IMR-90 (cell line): ENCODE measurements at regions not wholly inside any gene's neighbourhood (a gene's known extent, or its start where the extent isn't known, plus 50 kb on each side); places are given as distances from the start of the nearest gene placed in this dataset.

Source experiments
- ATAC-seq: fragments of 200-7000 bp; cut with Tn5 transposase; 2 replicates; pipeline ENCODE4 v1.9.1; 2020; ENCODE audit warnings: low read depth, mild to moderate bottlenecking, moderate library complexity
- BruUV-seq: library from RNA; stranded (reverse); fragments of 400-500 nt; replicated peaks from 2 replicates; lab custom pipeline; 2021; lab: Mats Ljungman, UMichigan
- CTCF ChIA-PET: fragments of 300-600 bp; formaldehyde crosslinking; extraction: SDS; loops from one replicate; lab custom pipeline; 2021; ENCODE audit warnings: antibody characterized with exemption; lab: Yijun Ruan, JAX
- POLR2A ChIA-PET: fragments of 300-600 bp; sonication (Branson Sonifier 250); formaldehyde crosslinking; loops from one replicate; lab custom pipeline; 2022; ENCODE audit warnings: antibody characterized with exemption; ENCODE audit not compliant: unreplicated experiment; lab: Charles Lee
- DNase-seq: peaks from one replicate; pipeline ENCODE4 v3.0.0; 2013
- H2AFZ ChIP-seq: replicated peaks from 2 replicates; pipeline ENCODE3; 2013; ENCODE audit warnings: low read length, mild to moderate bottlenecking; ENCODE audit not compliant: poor library complexity
- H2AK5ac ChIP-seq: 2 replicates; pipeline ENCODE4 v1.6.1; 2013; ENCODE audit warnings: low read depth, low read length, inconsistent platforms
- H2AK9ac ChIP-seq: replicated peaks from 2 replicates; pipeline ENCODE3; 2013; ENCODE audit warnings: mild to moderate bottlenecking, low read depth, low read length, moderate library complexity; ENCODE audit not compliant: poor library complexity
- H2BK120ac ChIP-seq: 2 replicates; pipeline ENCODE4 v1.6.1; 2013; ENCODE audit warnings: low read depth, low read length, inconsistent platforms
- H2BK15ac ChIP-seq: 3 replicates; pipeline ENCODE4 v1.6.1; 2013; ENCODE audit warnings: low read depth, low read length, inconsistent platforms
- H2BK20ac ChIP-seq: 2 replicates; pipeline ENCODE4 v1.6.1; 2013; ENCODE audit warnings: low read depth, mild to moderate bottlenecking, inconsistent platforms, low read length, moderate library complexity
- H2BK5ac ChIP-seq: 2 replicates; pipeline ENCODE4 v1.6.1; 2013; ENCODE audit warnings: mild to moderate bottlenecking, low read depth, low read length, inconsistent platforms; ENCODE audit not compliant: poor library complexity, severe bottlenecking
- H3K14ac ChIP-seq: replicated peaks from 2 replicates; pipeline ENCODE4 v1.6.1; 2013; ENCODE audit warnings: low read depth, low read length, inconsistent platforms
- H3K18ac ChIP-seq: 2 replicates; pipeline ENCODE4 v1.6.1; 2013; ENCODE audit warnings: low read depth, low read length, control low read depth
- H3K23ac ChIP-seq: 2 replicates; pipeline ENCODE4 v1.6.1; 2013; ENCODE audit warnings: low read depth, low read length, inconsistent platforms
- H3K27ac ChIP-seq: 2 replicates; pipeline ENCODE4 v1.5.1; 2013; ENCODE audit warnings: mild to moderate bottlenecking, control low read depth, low read length; ENCODE audit not compliant: insufficient read depth
- H3K27me3 ChIP-seq: 2 replicates; pipeline ENCODE4 v1.6.1; 2013; ENCODE audit warnings: low read length; ENCODE audit not compliant: control insufficient read depth, insufficient read depth
- H3K36me3 ChIP-seq: 2 replicates; pipeline ENCODE4 v1.6.1; 2013; ENCODE audit warnings: low read length, mixed read lengths; ENCODE audit not compliant: control insufficient read depth, insufficient read depth
- H3K4ac ChIP-seq: 2 replicates; pipeline ENCODE4 v1.6.1; 2013; ENCODE audit warnings: low read depth, low read length, inconsistent platforms
- H3K4me1 ChIP-seq: 2 replicates; pipeline ENCODE4 v1.6.1; 2013; ENCODE audit warnings: low read length, mixed read lengths; ENCODE audit not compliant: control insufficient read depth, insufficient read depth
- H3K4me2 ChIP-seq: 2 replicates; pipeline ENCODE4 v1.6.1; 2013; ENCODE audit warnings: low read depth, mild to moderate bottlenecking, control low read depth, low read length, moderate library complexity
- H3K4me3 ChIP-seq: 2 replicates; pipeline ENCODE4 v1.5.1; 2013; ENCODE audit warnings: low read depth, mild to moderate bottlenecking, control low read depth, low read length, moderate library complexity; ENCODE audit not compliant: insufficient read depth
- H3K56ac ChIP-seq: 2 replicates; pipeline ENCODE4 v1.6.1; 2013; ENCODE audit warnings: low read length, inconsistent platforms; ENCODE audit not compliant: insufficient read depth; ENCODE audit errors: extremely low read depth
- H3K79me1 ChIP-seq, 2 experiments: 2 replicates each; pipeline ENCODE4 v1.6.1; 2013; ENCODE audit warnings: low read length in 2 of 2, inconsistent platforms in 1 of 2, low read depth in 1 of 2
- H3K9ac ChIP-seq: 2 replicates; pipeline ENCODE4 v1.6.1; 2013; ENCODE audit warnings: low read depth, low read length, control low read depth
- H3K9me1 ChIP-seq: 2 replicates; pipeline ENCODE4 v1.6.1; 2013; ENCODE audit warnings: low read length, inconsistent platforms; ENCODE audit not compliant: insufficient read depth
- H3K9me3 ChIP-seq: 2 replicates; pipeline ENCODE4 v1.6.1; 2013; ENCODE audit warnings: low read length; ENCODE audit not compliant: control insufficient read depth, insufficient read depth
- H4K20me1 ChIP-seq: 2 replicates; pipeline ENCODE4 v1.6.1; 2013; ENCODE audit warnings: low read length, inconsistent platforms; ENCODE audit not compliant: insufficient read depth
- H4K5ac ChIP-seq: 2 replicates; pipeline ENCODE4 v1.6.1; 2013; ENCODE audit warnings: mild to moderate bottlenecking, low read depth, low read length, control low read depth
- H4K8ac ChIP-seq, 2 experiments: 2 replicates each; pipeline ENCODE4 v1.6.1; 2013; ENCODE audit warnings: low read depth in 2 of 2, low read length in 2 of 2, control low read depth in 1 of 2, inconsistent platforms in 1 of 2
- H4K91ac ChIP-seq: 2 replicates; pipeline ENCODE4 v1.6.1; 2013; ENCODE audit warnings: low read depth, low read length, inconsistent platforms; ENCODE audit not compliant: insufficient read depth
- BHLHE40 ChIP-seq: fragments of 150-350 bp; IDR thresholded peaks from 2 replicates; pipeline ENCODE4 v1.6.1; 2016; ENCODE audit warnings: mild to moderate bottlenecking, low read depth, low read length
- CEBPB ChIP-seq: IDR thresholded peaks from 2 replicates; pipeline ENCODE4 v1.6.1; 2012; ENCODE audit warnings: low read depth, low read length, improper control_type of control experiment
- CHD1 ChIP-seq: IDR thresholded peaks from 2 replicates; pipeline ENCODE4 v1.6.1; 2012; ENCODE audit warnings: low read depth, low read length, improper control_type of control experiment
- ELK1 ChIP-seq: fragments of 150-350 bp; IDR thresholded peaks from 2 replicates; pipeline ENCODE4 v1.6.1; 2016; ENCODE audit warnings: low read depth, mild to moderate bottlenecking, low read length, moderate library complexity, borderline replicate concordance
- FOS ChIP-seq: fragments of 150-350 bp; IDR thresholded peaks from 2 replicates; pipeline ENCODE4 v1.6.1; 2016; ENCODE audit warnings: low read depth, low read length
- MAFK ChIP-seq: IDR thresholded peaks from 2 replicates; pipeline ENCODE4 v1.6.1; 2012; ENCODE audit warnings: low read depth, low read length, improper control_type of control experiment
- MAZ ChIP-seq: IDR thresholded peaks from 2 replicates; pipeline ENCODE4 v1.6.1; 2012; ENCODE audit warnings: low read depth, mild to moderate bottlenecking, low read length, improper control_type of control experiment, moderate library complexity, borderline replicate concordance
- MXI1 ChIP-seq: IDR thresholded peaks from 2 replicates; pipeline ENCODE4 v1.6.1; 2012; ENCODE audit warnings: low read depth, mild to moderate bottlenecking, low read length, moderate library complexity, borderline replicate concordance
- NFE2L2 ChIP-seq: fragments of 150-350 bp; IDR thresholded peaks from 2 replicates; pipeline ENCODE4 v1.6.1; 2016; ENCODE audit warnings: low read depth, mild to moderate bottlenecking, low read length
- POLR2A ChIP-seq: IDR thresholded peaks from 2 replicates; pipeline ENCODE4 v1.6.1; 2012; ENCODE audit warnings: mild to moderate bottlenecking, low read depth, low read length
- RAD21 ChIP-seq: IDR thresholded peaks from 2 replicates; pipeline ENCODE4 v1.6.1; 2012; ENCODE audit warnings: low read length, improper control_type of control experiment
- RCOR1 ChIP-seq: IDR thresholded peaks from 2 replicates; pipeline ENCODE4 v1.6.1; 2012; ENCODE audit warnings: mild to moderate bottlenecking, low read length, improper control_type of control experiment; ENCODE audit not compliant: insufficient replicate concordance
- RFX5 ChIP-seq: IDR thresholded peaks from 2 replicates; pipeline ENCODE4 v1.8.0; 2012; ENCODE audit warnings: low read depth, mild to moderate bottlenecking, low read length, moderate library complexity
- SMC3 ChIP-seq: fragments of 150-350 bp; IDR thresholded peaks from 2 replicates; pipeline ENCODE4 v1.6.1; 2016; ENCODE audit warnings: low read depth, mild to moderate bottlenecking, antibody characterized with exemption, low read length, moderate library complexity
- USF2 ChIP-seq: fragments of 150-350 bp; IDR thresholded peaks from 2 replicates; pipeline ENCODE4 v1.6.1; 2017; ENCODE audit warnings: mild to moderate bottlenecking, antibody characterized with exemption, low read length, low read depth
- WGBS, 2 experiments: methylation state at CpG; one replicate each; pipeline versions ENCODE4 v1.1.5 to v1.1.7; 2013; ENCODE audit warnings: missing lambda C conversion rate in 2 of 2; ENCODE audit not compliant: insufficient read length in 1 of 2; ENCODE audit errors: extremely low coverage in 2 of 2; 5-methylcytosine and 5-hydroxymethylcytosine counted together
- dilution Hi-C: fragments of 300-500 bp; cut with HindIII; formaldehyde crosslinking; loops from one replicate; pipeline ENCODE4 v1.14.3; 2018; ENCODE audit warnings: low sequenced_read_pairs; ENCODE audit not compliant: unreplicated experiment
- in situ Hi-C: fragments of 300-500 bp; cut with MboI; formaldehyde crosslinking; loops from 3 replicates; pipeline ENCODE4 v1.14.3; 2019; ENCODE audit warnings: low sequenced_read_pairs, inconsistent platforms, mixed read lengths
- intact Hi-C: fragments of 100-400 bp; cut with micrococcal nuclease; formaldehyde crosslinking; loops from 2 replicates; pipeline ENCODE4 v1.10.0; 2022
- TF ChIP-seq, protein P1 (sequence below): conservative IDR thresholded peaks from 2 replicates; pipeline ENCODE4 v1.5.1; 2012; ENCODE audit warnings: mild to moderate bottlenecking, low read depth, low read length, improper control_type of control experiment

GRCh38 chr6:137334884-137335283 lies 115.7 kb upstream of the IFNGR1 start:
- Histone ChIP-seq H3K56ac (no peak overlapping the region), H2BK15ac (no peak overlapping the region), H4K8ac (no peak overlapping the region), H4K91ac (no peak overlapping the region), H2AK9ac (no peak overlapping the region), H3K9me1 (no peaks in the 10 kb centered on the region), H3K79me1 (no peaks in the 10 kb centered on the region), H4K5ac (no peak overlapping the region), H3K4me1 (no peaks in the 10 kb centered on the region), H3K27ac (no peak overlapping the region), H3K9me3 (no peaks in the 10 kb centered on the region), H2AK5ac (no peak overlapping the region), H2AFZ (no peak overlapping the region), H2BK5ac (no peak overlapping the region), H3K4ac (no peak overlapping the region), H4K20me1 (no peaks in the 10 kb centered on the region), H3K4me3 (no peak overlapping the region), H3K14ac (no peak overlapping the region), H3K18ac (no peak overlapping the region), H2BK20ac (no peak overlapping the region), H3K23ac (no peak overlapping the region), H3K36me3 (no peaks in the 10 kb centered on the region), H3K4me2 (no peak overlapping the region), H2BK120ac (no peak overlapping the region), H3K27me3 (peaks cover 9% of the 10 kb centered on the region), H3K9ac (no peak overlapping the region)
- no CpG with 5 or more reads among the region's 3 CpGs for WGBS, 2 experiments
- POLR2A ChIA-PET = no interaction called here
- TF ChIP-seq RCOR1 (no peak), MAFK (no peak), USF2 (no peak), FOS (no peak), POLR2A (no peak), CEBPB (no peak), MXI1 (no peak), SMC3 (no peak), NFE2L2 (no peak), BHLHE40 (no peak), RAD21 (no peak), ELK1 (no peak), MAZ (no peak), CHD1 (no peak), RFX5 (no peak)
- TF ChIP-seq, protein P1, sequence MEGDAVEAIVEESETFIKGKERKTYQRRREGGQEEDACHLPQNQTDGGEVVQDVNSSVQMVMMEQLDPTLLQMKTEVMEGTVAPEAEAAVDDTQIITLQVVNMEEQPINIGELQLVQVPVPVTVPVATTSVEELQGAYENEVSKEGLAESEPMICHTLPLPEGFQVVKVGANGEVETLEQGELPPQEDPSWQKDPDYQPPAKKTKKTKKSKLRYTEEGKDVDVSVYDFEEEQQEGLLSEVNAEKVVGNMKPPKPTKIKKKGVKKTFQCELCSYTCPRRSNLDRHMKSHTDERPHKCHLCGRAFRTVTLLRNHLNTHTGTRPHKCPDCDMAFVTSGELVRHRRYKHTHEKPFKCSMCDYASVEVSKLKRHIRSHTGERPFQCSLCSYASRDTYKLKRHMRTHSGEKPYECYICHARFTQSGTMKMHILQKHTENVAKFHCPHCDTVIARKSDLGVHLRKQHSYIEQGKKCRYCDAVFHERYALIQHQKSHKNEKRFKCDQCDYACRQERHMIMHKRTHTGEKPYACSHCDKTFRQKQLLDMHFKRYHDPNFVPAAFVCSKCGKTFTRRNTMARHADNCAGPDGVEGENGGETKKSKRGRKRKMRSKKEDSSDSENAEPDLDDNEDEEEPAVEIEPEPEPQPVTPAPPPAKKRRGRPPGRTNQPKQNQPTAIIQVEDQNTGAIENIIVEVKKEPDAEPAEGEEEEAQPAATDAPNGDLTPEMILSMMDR = no peak
- dilution Hi-C loops = no loop called here
- BruUV-seq = no TSS peak
- CTCF ChIA-PET = interaction anchor here (1.1 kb wide), 1 partner anchor 80 kb away, joined by 5 read pairs; no protein-coding TSS in a partner anchor
- DNase-seq (no peak), ATAC-seq (no peak)
- intact Hi-C loops = no loop called here
- in situ Hi-C loops = no loop called here
